ENCODE measurements at regions not wholly inside any gene's neighbourhood (a gene's known extent, or its start where the extent isn't known, plus 50 kb on each side); places are given as distances from the start of the nearest gene placed in this dataset.

GRCh38 chr12:84436134-84436533 lies 476.5 kb downstream of the SLC6A15 start:
- TF ChIP-seq CTCF (IDR thresholded peaks at IDR 0.05; ENCODE audit: low read length) (no peak), EZH2 (IDR thresholded peaks at IDR 0.05; ENCODE audit: borderline replicate concordance, low read length) (no peak)
